Skeletal muscle tissue (tissue), 3 donors: ENCODE measurements at regions not wholly inside any gene's neighbourhood (a gene's known extent, or its start where the extent isn't known, plus 50 kb on each side); places are given as distances from the start of the nearest gene placed in this dataset.

Experiments used
- H3K27ac ChIP-seq: one replicate; pipeline ENCODE4 v1.7.0; 2013; ENCODE audit warnings: mild to moderate bottlenecking, low read depth, low read length, inconsistent platforms
- H3K27me3 ChIP-seq, 3 donors: one replicate each; pipeline ENCODE4 v1.7.0; 2013; ENCODE audit warnings: low read length in 3 of 3; ENCODE audit not compliant: control insufficient read depth in 3 of 3, insufficient read depth in 3 of 3
- H3K36me3 ChIP-seq, 3 donors: one replicate each; pipeline ENCODE4 v1.7.0; 2013; ENCODE audit warnings: low read length in 3 of 3; ENCODE audit not compliant: control insufficient read depth in 3 of 3, insufficient read depth in 3 of 3
- H3K4me1 ChIP-seq, 3 donors: one replicate each; pipeline ENCODE4 v1.7.0; 2013; ENCODE audit warnings: low read length in 3 of 3, mild to moderate bottlenecking in 3 of 3; ENCODE audit not compliant: control insufficient read depth in 3 of 3, insufficient read depth in 3 of 3
- H3K4me3 ChIP-seq, 3 donors: one replicate each; pipeline ENCODE4 v1.7.0; 2013; ENCODE audit warnings: low read length in 3 of 3
- H3K9ac ChIP-seq, 3 donors: one replicate each; pipeline ENCODE4 v1.7.0; 2013; ENCODE audit warnings: low read length in 3 of 3, mild to moderate bottlenecking in 3 of 3, moderate library complexity in 2 of 3, low read depth in 1 of 3
- H3K9me3 ChIP-seq, 3 donors: one replicate each; pipeline ENCODE4 v1.7.0; 2013; ENCODE audit warnings: low read length in 3 of 3; ENCODE audit not compliant: control insufficient read depth in 3 of 3
- donor health status: Osteomylitis.

DNA sequence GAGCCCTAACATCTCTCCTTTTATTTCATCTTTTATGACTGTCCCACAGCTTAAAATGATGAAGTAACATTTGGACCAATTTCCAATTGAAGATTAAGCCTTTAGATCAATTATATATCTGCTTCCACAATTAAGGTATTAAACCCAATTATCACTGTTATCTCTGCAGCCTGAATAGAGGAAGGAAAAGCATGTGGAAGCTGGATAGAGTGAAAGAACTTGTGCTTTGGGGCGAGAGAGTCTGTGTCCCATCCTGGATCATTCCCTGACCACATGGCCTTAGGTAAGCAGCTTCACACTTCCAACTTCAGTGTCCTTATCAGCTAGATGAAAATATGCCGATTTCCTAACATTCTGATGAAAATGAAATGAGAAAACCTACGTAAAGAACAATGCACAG lies 61.4 kb upstream of the TSPAN8 start:
- H3K27ac ChIP-seq, result no peak overlapping the region
- H3K4me3 ChIP-seq, result no peak overlapping the region
- no peaks in the 10 kb centered on the region for H3K9me3 ChIP-seq
- no peak overlapping the region for H3K9ac ChIP-seq
- H3K36me3 ChIP-seq, result no peaks in the 10 kb centered on the region
- no peaks in the 10 kb centered on the region for H3K27me3 ChIP-seq
- H3K4me1 ChIP-seq, result no peaks in the 10 kb centered on the region

DNA sequence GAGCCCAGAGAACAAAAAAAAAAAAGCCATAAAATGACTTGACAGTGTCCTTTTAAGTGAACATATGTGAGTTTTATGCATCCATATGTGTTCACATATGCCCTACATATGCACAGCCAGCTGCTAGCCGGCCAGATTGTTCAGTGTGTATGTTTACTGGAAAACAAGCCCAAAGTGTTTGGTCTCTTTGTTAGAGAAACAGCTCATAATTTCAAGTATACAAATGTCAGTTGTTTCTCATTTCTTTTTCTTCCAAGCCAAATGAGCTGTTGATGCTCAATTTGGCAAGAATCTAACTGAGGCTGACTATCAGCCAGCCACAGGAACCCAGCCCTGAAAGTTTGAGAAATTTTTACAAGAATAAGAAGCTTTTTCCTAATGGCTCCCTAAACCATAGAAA lies 60.8 kb upstream of the TSPAN8 start:
- no peak overlapping the region for H3K27ac ChIP-seq
- H3K9ac ChIP-seq, result no peak overlapping the region
- no peaks in the 10 kb centered on the region for H3K36me3 ChIP-seq

DNA sequence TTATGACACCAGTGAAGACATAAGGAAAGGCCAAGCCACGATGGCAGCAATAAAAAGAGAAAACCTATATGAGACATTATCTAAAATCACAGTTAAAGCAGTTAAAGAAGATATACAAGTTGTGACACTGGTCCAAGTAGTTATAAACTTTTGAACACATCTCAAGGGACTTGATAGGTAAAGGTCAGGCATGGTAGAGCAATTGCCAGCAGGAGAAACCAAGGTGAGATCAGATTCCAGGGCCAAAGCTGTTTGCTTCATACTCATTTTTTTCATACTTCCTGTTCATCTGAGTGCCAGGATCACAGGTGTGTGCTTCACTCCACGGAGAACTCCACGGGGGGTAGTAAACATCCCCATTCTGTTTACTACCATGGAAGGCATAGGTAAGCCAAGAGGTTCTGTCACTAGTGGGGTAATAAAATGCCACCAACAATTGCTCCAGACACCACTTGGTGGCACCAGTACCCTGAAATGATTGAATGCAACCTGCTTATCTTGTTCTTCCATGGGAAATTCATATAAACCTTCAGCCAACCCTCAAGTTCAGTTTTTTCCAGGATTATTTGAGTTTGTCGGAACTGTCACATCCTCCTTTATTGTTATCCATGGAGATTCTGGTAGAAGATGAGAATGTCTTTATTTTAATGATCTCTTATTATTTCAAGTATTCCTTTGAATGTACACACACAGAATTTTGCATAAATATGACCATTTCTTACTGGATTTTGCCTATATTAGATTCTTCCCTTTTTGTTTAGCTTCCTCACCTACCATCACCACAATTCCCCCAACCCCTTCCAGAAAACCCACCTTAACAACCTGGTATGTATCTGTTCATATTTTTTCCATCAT lies 59.2 kb upstream of the TSPAN8 start:
- no peaks in the 10 kb centered on the region for H3K9me3 ChIP-seq
- H3K4me1 ChIP-seq, result no peaks in the 10 kb centered on the region
- no peak overlapping the region for H3K4me3 ChIP-seq
- H3K27ac ChIP-seq, result no peak overlapping the region
- H3K9ac ChIP-seq, result no peak overlapping the region
- H3K27me3 ChIP-seq, result no peaks in the 10 kb centered on the region
- no peaks in the 10 kb centered on the region for H3K36me3 ChIP-seq

More for the DNA sequence above, 60.8 kb upstream of the TSPAN8 start:
- no peaks in the 10 kb centered on the region for H3K9me3 ChIP-seq
- no peaks in the 10 kb centered on the region for H3K27me3 ChIP-seq
- H3K4me1 ChIP-seq, result no peaks in the 10 kb centered on the region
- no peak overlapping the region for H3K4me3 ChIP-seq

DNA sequence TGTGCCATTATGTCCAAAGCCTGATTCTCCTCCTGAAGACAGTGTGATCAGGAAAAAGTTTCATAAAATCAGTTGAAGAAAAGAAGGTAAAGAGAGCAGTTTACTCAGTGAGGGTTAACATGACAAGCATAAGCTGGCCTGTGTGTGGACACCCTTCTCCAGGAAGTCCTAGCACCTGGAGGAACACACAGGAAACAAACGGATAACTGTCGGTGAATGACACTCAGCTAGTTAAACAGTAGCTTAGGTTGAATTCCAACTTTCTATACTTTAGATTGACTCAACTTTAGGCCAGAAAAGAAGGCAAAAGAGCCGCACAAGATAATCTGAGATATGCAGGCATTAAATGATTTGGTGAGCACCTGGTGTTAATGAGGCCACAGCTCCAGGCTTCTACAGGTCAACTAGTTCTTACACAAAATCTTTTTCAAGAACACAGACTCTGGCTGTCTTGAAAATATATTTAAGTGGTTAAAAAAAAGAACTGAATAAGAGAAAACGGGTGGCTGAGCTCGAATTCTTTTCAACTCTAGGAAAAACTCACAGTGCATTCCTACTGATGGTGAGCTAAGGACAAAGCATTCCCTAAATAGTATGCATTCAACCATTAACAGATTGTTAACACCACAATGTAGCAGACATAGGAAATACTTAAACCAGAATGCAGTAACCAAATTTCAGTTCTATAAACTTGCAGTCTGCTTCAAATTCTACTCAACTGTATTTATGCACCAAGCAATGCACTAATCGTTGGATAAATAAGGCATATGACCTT lies 56.9 kb upstream of the TSPAN8 start:
- Histone ChIP-seq H3K27me3 (no peaks in the 10 kb centered on the region), H3K4me1 (no peaks in the 10 kb centered on the region), H3K9ac (no peak overlapping the region), H3K36me3 (no peaks in the 10 kb centered on the region), H3K27ac (no peak overlapping the region), H3K4me3 (no peak overlapping the region), H3K9me3 (no peaks in the 10 kb centered on the region)

DNA sequence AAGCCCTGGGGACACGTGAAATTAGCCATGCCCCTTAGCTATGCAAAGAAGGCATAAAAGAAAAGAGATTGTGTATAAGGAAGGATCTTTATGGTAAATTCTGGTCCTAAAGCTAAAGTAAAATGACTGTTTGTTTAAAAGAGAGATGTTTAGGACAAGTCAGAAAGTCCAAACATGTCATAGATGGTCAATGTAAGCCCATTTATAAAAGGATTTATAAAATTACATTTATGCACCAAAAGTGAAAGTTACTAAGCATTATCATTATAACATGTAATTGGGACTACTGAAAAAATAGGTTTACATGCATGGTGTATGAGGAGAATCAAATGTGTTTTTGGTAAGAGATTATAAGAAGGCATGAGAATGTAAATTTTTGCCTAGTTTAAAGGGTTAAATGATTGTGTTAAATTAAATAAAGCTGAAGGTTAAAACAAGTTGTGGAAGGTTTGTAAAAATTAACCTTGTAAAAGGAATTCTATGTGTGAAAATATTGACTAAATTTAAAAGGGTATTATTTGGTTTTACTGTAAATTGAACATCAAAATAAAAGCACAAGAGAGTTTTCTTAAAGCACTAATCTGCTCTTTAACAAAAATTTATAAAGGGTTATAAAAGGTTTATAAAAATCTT lies 50.4 kb upstream of the TSPAN8 start:
- Histone ChIP-seq H3K27me3 (no peaks in the 10 kb centered on the region), H3K9ac (no peak overlapping the region), H3K4me3 (no peak overlapping the region), H3K36me3 (no peaks in the 10 kb centered on the region), H3K27ac (no peak overlapping the region), H3K4me1 (no peaks in the 10 kb centered on the region), H3K9me3 (no peaks in the 10 kb centered on the region)
